Panc1 (cell line): ENCODE measurements at regions not wholly inside any gene's neighbourhood (a gene's known extent, or its start where the extent isn't known, plus 50 kb on each side); places are given as distances from the start of the nearest gene placed in this dataset.

ENCODE experiments used
- ATAC-seq: fragments of 200-7000 bp; cut with Tn5 transposase; 2 replicates; pipeline ENCODE4 v1.9.1; 2020; ENCODE audit warnings: mild to moderate bottlenecking, moderate library complexity
- BruUV-seq: library from RNA; stranded (reverse); fragments of 400-500 nt; replicated peaks from 2 replicates; lab custom pipeline; 2021; lab: Mats Ljungman, UMichigan
- CTCF ChIA-PET: fragments of 300-600 bp; sonication (Branson Sonifier 250); formaldehyde crosslinking; loops from one replicate; lab custom pipeline; 2022; ENCODE audit warnings: antibody characterized with exemption; lab: Charles Lee
- POLR2A ChIA-PET: fragments of 300-600 bp; sonication (Branson Sonifier 250); formaldehyde crosslinking; loops from one replicate; lab custom pipeline; 2022; ENCODE audit warnings: antibody characterized with exemption; lab: Charles Lee
- DNase-seq: peaks from one replicate; pipeline ENCODE4 v3.0.0-alpha.2; 2010; ENCODE audit warnings: low read depth, low spot score
- H3K27ac ChIP-seq: 2 replicates; pipeline ENCODE4 v1.5.1; 2011; ENCODE audit warnings: mild to moderate bottlenecking, low read length, inconsistent platforms
- H3K27me3 ChIP-seq: fragments of 200-500 bp; sonication (Bioruptor generic); 2 replicates; pipeline ENCODE4 v1.6.0; 2014; ENCODE audit warnings: low read length, inconsistent platforms; ENCODE audit not compliant: control insufficient read depth, insufficient read depth
- H3K36me3 ChIP-seq: fragments of 200-500 bp; sonication (Bioruptor generic); 2 replicates; pipeline ENCODE4 v1.5.1; 2014; ENCODE audit warnings: inconsistent platforms, mild to moderate bottlenecking, low read length, moderate library complexity; ENCODE audit not compliant: control insufficient read depth, insufficient read depth
- H3K4me1 ChIP-seq: 2 replicates; pipeline ENCODE4 v1.5.1; 2011; ENCODE audit warnings: inconsistent platforms, mild to moderate bottlenecking, low read length, moderate library complexity; ENCODE audit not compliant: control insufficient read depth, insufficient read depth
- H3K4me3 ChIP-seq, 2 experiments: 2 replicates each; pipeline ENCODE4 v1.5.1; 2011 to 2012; ENCODE audit warnings: low read depth in 2 of 2, low read length in 2 of 2, mild to moderate bottlenecking in 2 of 2, inconsistent platforms in 1 of 2, moderate library complexity in 1 of 2
- H3K9me3 ChIP-seq: fragments of 200-500 bp; sonication (Bioruptor generic); 2 replicates; pipeline ENCODE4 v1.5.1; 2014; ENCODE audit warnings: low read depth, mild to moderate bottlenecking, inconsistent platforms, low read length, moderate library complexity; ENCODE audit not compliant: control insufficient read depth, insufficient read depth
- POLR2AphosphoS5 ChIP-seq: IDR thresholded peaks from 2 replicates; pipeline ENCODE4 v1.6.1; 2012; ENCODE audit warnings: mild to moderate bottlenecking, low read depth, low read length, moderate library complexity
- SIN3A ChIP-seq: IDR thresholded peaks from 2 replicates; pipeline ENCODE4 v1.6.1; 2012; ENCODE audit warnings: low read depth, mild to moderate bottlenecking, low read length, moderate library complexity, borderline replicate concordance; ENCODE audit not compliant: insufficient read depth
- TCF7L2 ChIP-seq: IDR thresholded peaks from 2 replicates; pipeline ENCODE4 v1.6.1; 2011; ENCODE audit warnings: mild to moderate bottlenecking, low read depth, low read length, inconsistent platforms
- in situ Hi-C: cut with HindIII; loops from 2 replicates; pipeline ENCODE4 v1.10.0; 2016; ENCODE audit warnings: low sequenced_read_pairs, low pct_unique_long_range_greater_than_20kb
- intact Hi-C: fragments of 100-400 bp; cut with micrococcal nuclease; formaldehyde crosslinking; loops from one replicate; pipeline ENCODE4 v1.10.0; 2022; ENCODE audit not compliant: unreplicated experiment
- TF ChIP-seq, protein P1 (sequence below): fragments of 450-650 bp; IDR thresholded peaks from 2 replicates; pipeline ENCODE4 v1.5.1; 2017; ENCODE audit warnings: mild to moderate bottlenecking
- TF ChIP-seq, protein P2 (sequence below), 2 experiments: IDR thresholded peaks; 2 replicates each; pipeline ENCODE4 v1.6.1; 2011 to 2012; ENCODE audit warnings: low read depth in 2 of 2, control low read depth in 1 of 2, low read length in 1 of 2, mild to moderate bottlenecking in 1 of 2, moderate library complexity in 1 of 2; ENCODE audit not compliant: insufficient read depth in 1 of 2

DNA sequence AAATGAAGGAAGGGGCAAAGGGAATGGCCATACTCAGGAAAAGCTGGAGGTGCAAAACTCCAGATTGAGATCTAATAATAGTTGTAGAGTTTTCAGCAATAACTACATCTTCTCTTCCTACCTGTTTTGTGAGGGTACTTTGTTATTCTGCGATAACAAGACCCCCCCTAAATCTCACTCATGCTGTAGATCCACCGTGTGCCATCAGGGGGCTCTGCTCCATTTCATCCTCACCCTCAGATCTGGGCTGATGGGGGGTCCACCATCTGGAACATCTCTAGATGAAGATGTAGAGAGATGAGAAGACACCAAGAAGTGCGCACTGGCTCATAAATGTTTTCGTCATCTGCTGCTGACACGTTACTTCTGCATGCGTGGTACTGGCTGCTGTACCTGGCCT lies 135.9 kb upstream of the KIRREL3 start:
- H3K27ac ChIP-seq: no peak overlapping the region
- no peaks in the 10 kb centered on the region for H3K4me1 ChIP-seq
- ATAC-seq (no peak), DNase-seq (no peak)
- TF ChIP-seq SIN3A: no peak
- TF ChIP-seq, protein P1, sequence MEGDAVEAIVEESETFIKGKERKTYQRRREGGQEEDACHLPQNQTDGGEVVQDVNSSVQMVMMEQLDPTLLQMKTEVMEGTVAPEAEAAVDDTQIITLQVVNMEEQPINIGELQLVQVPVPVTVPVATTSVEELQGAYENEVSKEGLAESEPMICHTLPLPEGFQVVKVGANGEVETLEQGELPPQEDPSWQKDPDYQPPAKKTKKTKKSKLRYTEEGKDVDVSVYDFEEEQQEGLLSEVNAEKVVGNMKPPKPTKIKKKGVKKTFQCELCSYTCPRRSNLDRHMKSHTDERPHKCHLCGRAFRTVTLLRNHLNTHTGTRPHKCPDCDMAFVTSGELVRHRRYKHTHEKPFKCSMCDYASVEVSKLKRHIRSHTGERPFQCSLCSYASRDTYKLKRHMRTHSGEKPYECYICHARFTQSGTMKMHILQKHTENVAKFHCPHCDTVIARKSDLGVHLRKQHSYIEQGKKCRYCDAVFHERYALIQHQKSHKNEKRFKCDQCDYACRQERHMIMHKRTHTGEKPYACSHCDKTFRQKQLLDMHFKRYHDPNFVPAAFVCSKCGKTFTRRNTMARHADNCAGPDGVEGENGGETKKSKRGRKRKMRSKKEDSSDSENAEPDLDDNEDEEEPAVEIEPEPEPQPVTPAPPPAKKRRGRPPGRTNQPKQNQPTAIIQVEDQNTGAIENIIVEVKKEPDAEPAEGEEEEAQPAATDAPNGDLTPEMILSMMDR: 0 out of 2 replicates have a peak, but pooled peaks have one; percentile 14
- no peaks in the 10 kb centered on the region for H3K36me3 ChIP-seq
- no peak overlapping the region for H3K4me3 ChIP-seq
- H3K27me3 ChIP-seq: no peaks in the 10 kb centered on the region
- CTCF ChIA-PET: no interaction called here
- POLR2A ChIA-PET: no interaction called here
- H3K9me3 ChIP-seq: no peaks in the 10 kb centered on the region
- in situ Hi-C loops: no loop called here
- BruUV-seq: no TSS peak
- intact Hi-C loops: no loop called here

DNA sequence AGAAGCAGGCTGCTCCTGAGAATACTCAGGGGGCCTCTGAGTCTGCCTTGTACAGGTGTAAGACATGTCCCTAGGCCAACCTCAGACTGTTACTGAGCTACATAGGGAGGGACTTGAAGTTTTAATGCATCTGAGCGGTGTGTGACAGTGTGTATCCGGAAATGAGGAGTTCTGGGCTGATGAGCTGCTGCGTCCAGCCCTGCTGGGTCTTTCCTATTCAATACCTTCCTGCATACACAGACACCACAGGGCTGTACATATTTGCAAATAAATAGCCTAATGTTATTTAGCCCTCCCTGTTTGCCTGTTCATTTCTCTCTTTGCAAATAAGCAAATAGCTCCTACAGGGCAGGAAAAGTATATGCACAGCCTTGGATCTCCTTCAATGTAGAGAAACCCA lies 134.7 kb upstream of the KIRREL3 start:
- H3K4me3 ChIP-seq: no peak overlapping the region
- TF ChIP-seq, protein P2, sequence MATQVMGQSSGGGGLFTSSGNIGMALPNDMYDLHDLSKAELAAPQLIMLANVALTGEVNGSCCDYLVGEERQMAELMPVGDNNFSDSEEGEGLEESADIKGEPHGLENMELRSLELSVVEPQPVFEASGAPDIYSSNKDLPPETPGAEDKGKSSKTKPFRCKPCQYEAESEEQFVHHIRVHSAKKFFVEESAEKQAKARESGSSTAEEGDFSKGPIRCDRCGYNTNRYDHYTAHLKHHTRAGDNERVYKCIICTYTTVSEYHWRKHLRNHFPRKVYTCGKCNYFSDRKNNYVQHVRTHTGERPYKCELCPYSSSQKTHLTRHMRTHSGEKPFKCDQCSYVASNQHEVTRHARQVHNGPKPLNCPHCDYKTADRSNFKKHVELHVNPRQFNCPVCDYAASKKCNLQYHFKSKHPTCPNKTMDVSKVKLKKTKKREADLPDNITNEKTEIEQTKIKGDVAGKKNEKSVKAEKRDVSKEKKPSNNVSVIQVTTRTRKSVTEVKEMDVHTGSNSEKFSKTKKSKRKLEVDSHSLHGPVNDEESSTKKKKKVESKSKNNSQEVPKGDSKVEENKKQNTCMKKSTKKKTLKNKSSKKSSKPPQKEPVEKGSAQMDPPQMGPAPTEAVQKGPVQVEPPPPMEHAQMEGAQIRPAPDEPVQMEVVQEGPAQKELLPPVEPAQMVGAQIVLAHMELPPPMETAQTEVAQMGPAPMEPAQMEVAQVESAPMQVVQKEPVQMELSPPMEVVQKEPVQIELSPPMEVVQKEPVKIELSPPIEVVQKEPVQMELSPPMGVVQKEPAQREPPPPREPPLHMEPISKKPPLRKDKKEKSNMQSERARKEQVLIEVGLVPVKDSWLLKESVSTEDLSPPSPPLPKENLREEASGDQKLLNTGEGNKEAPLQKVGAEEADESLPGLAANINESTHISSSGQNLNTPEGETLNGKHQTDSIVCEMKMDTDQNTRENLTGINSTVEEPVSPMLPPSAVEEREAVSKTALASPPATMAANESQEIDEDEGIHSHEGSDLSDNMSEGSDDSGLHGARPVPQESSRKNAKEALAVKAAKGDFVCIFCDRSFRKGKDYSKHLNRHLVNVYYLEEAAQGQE (IDR thresholded peaks at IDR 0.05; ENCODE audit: insufficient read depth in 1 of 2, low read depth in 2 of 2, low read length in 1 of 2): no peak
- no peak for TF ChIP-seq SIN3A
- TF ChIP-seq POLR2AphosphoS5: no peak
- TF ChIP-seq TCF7L2: no peak
- TF ChIP-seq, protein P1: no peak
- ChIA-PET CTCF (no interaction called here), POLR2A (no interaction called here)
- H3K36me3 ChIP-seq: no peaks in the 10 kb centered on the region
- no TSS peak for BruUV-seq
- intact Hi-C loops (no loop called here), in situ Hi-C loops (no loop called here)
- no peaks in the 10 kb centered on the region for H3K4me1 ChIP-seq
- H3K9me3 ChIP-seq: no peaks in the 10 kb centered on the region
- DNase-seq (no peak), ATAC-seq (no peak)
- H3K27me3 ChIP-seq: no peaks in the 10 kb centered on the region
- no peak overlapping the region for H3K27ac ChIP-seq
